ENCODE measurements at regions not wholly inside any gene's neighbourhood (a gene's known extent, or its start where the extent isn't known, plus 50 kb on each side); places are given as distances from the start of the nearest gene placed in this dataset.
A peak's percentile ranks its signal among the peaks of the same experiment; 100 is the strongest.

- no peak overlapping the region for H3K27ac Mint-ChIP-seq
- H3K27me3 ChIP-seq (ENCODE audit: control insufficient read depth, insufficient read depth, low read length, poor library complexity, severe bottlenecking), result no peaks in the 10 kb centered on the region
Measured at GRCh38 chr18:75945265-75945933, 517.9 kb upstream of the SMIM21 start.

GRCh38 chr18:75937306-75937705 is 509.8 kb upstream of the SMIM21 start:
- DNase-seq, result no peak
- TF ChIP-seq CTCF (conservative IDR thresholded peaks at IDR 0.05), result no peak
- H3K27ac Mint-ChIP-seq, result no peak overlapping the region
- peaks cover 3% of the 10 kb centered on the region for H3K36me3 Mint-ChIP-seq (ENCODE audit: low read depth)
- 14% methylated on average over 2 of the region's 2 CpGs; no CpG with 5 or more reads in 1 of the 2 experiments for WGBS, 2 experiments (ENCODE audit: insufficient coverage in 1 of 2, insufficient read length in 1 of 2)
- H3K27me3 Mint-ChIP-seq (ENCODE audit: insufficient read depth), result no peaks in the 10 kb centered on the region
- Histone ChIP-seq H3K9me3 (ENCODE audit: control insufficient read depth, low read length) (peaks cover 5% of the 10 kb centered on the region), H3K27ac (ENCODE audit: low read depth, low read length) (no peak overlapping the region), H3K4me3 (ENCODE audit: low read length) (peak overlapping the region; percentile 32), H3K9ac (ENCODE audit: extremely low read depth, low read length, poor library complexity, severe bottlenecking) (no peak overlapping the region), H3K27me3 (ENCODE audit: control insufficient read depth, insufficient read depth, low read length, poor library complexity, severe bottlenecking) (no peaks in the 10 kb centered on the region), H3K4me1 (ENCODE audit: control insufficient read depth, insufficient read depth, low read length) (peaks cover 4% of the 10 kb centered on the region), H3K36me3 (ENCODE audit: control insufficient read depth, insufficient read depth, low read length) (no peaks in the 10 kb centered on the region)
- H3K9me3 Mint-ChIP-seq, result peaks cover 10% of the 10 kb centered on the region
- no peak overlapping the region for H3K4me3 Mint-ChIP-seq
- H3K4me1 Mint-ChIP-seq, result peaks cover 7% of the 10 kb centered on the region

More at GRCh38 chr18:75945265-75945933, 517.9 kb upstream of the SMIM21 start:
- no peak overlapping the region for H3K4me3 Mint-ChIP-seq
- peaks cover 3% of the 10 kb centered on the region for H3K4me1 Mint-ChIP-seq
- 89 to 95% methylated on average over 5 of the region's 5 CpGs for WGBS, 2 experiments (ENCODE audit: insufficient coverage in 1 of 2, insufficient read length in 1 of 2)
- DNase-seq, result no peak
- no peak overlapping the region for H3K4me3 ChIP-seq (ENCODE audit: low read length)
- no peak for TF ChIP-seq CTCF (conservative IDR thresholded peaks at IDR 0.05)
- H3K4me1 ChIP-seq (ENCODE audit: control insufficient read depth, insufficient read depth, low read length), result no peaks in the 10 kb centered on the region
- peaks cover 32% of the 10 kb centered on the region for H3K9me3 Mint-ChIP-seq
- no peak overlapping the region for H3K9ac ChIP-seq (ENCODE audit: extremely low read depth, low read length, poor library complexity, severe bottlenecking)
- no peaks in the 10 kb centered on the region for H3K36me3 ChIP-seq (ENCODE audit: control insufficient read depth, insufficient read depth, low read length)
- H3K36me3 Mint-ChIP-seq (ENCODE audit: low read depth), result peaks cover 4% of the 10 kb centered on the region
- peaks cover 5% of the 10 kb centered on the region for H3K9me3 ChIP-seq (ENCODE audit: control insufficient read depth, low read length)
- H3K27me3 Mint-ChIP-seq (ENCODE audit: insufficient read depth), result no peaks in the 10 kb centered on the region
- no peak overlapping the region for H3K27ac ChIP-seq (ENCODE audit: low read depth, low read length)

GRCh38 chr18:75936862-75937261 is 509.4 kb upstream of the SMIM21 start:
- no peak for DNase-seq
- H3K4me3 ChIP-seq (ENCODE audit: low read length), result no peak overlapping the region
- H3K27ac ChIP-seq (ENCODE audit: low read depth, low read length), result no peak overlapping the region
- WGBS, 2 experiments (ENCODE audit: insufficient coverage in 1 of 2, insufficient read length in 1 of 2), result 86 to 95% methylated on average over 1 of the region's 1 CpG
- peaks cover 7% of the 10 kb centered on the region for H3K4me1 Mint-ChIP-seq
- no peak overlapping the region for H3K9ac ChIP-seq (ENCODE audit: extremely low read depth, low read length, poor library complexity, severe bottlenecking)
- H3K4me1 ChIP-seq (ENCODE audit: control insufficient read depth, insufficient read depth, low read length), result peaks cover 4% of the 10 kb centered on the region
- H3K9me3 Mint-ChIP-seq, result peaks cover 7% of the 10 kb centered on the region
- H3K36me3 ChIP-seq (ENCODE audit: control insufficient read depth, insufficient read depth, low read length), result no peaks in the 10 kb centered on the region
- peaks cover 4% of the 10 kb centered on the region for H3K9me3 ChIP-seq (ENCODE audit: control insufficient read depth, low read length)
- no peak overlapping the region for H3K27ac Mint-ChIP-seq
- no peak for TF ChIP-seq CTCF (conservative IDR thresholded peaks at IDR 0.05)
- peaks cover 2% of the 10 kb centered on the region for H3K36me3 Mint-ChIP-seq (ENCODE audit: low read depth)
- H3K27me3 Mint-ChIP-seq (ENCODE audit: insufficient read depth), result no peaks in the 10 kb centered on the region
- H3K4me3 Mint-ChIP-seq, result no peak overlapping the region
- no peaks in the 10 kb centered on the region for H3K27me3 ChIP-seq (ENCODE audit: control insufficient read depth, insufficient read depth, low read length, poor library complexity, severe bottlenecking)

All from endodermal cell (in vitro differentiated cells).